ENCODE measurements at regions not wholly inside any gene's neighbourhood (a gene's known extent, or its start where the extent isn't known, plus 50 kb on each side); places are given as distances from the start of the nearest gene placed in this dataset.
"Not testable (repeated sequence)": the region's sequence is repeated elsewhere in the genome, so short reads cannot be mapped to it uniquely, and the experiment has no call there.

DNA sequence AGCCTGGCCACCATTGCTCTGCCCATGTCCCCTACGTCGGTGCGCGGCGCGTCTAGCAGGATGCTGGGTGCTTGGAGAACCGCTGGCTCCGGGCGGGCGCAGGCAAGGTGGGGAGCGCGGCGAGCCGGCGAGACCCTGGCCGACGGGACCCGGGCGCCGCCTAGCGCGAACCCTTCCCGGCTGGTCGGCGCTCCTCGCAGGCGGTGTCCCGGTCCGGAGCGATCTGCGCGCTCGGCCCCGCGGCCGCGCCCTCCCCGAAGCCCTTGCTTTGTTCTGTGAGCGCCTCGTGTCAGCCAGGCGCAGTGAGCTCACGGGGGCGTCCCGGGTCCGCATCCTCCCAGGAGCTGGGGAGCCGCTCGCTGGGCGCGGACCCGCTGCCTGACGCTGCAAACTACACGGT, 219.1 kb upstream of the HSFY2 start:
- TF ChIP-seq, protein P1, sequence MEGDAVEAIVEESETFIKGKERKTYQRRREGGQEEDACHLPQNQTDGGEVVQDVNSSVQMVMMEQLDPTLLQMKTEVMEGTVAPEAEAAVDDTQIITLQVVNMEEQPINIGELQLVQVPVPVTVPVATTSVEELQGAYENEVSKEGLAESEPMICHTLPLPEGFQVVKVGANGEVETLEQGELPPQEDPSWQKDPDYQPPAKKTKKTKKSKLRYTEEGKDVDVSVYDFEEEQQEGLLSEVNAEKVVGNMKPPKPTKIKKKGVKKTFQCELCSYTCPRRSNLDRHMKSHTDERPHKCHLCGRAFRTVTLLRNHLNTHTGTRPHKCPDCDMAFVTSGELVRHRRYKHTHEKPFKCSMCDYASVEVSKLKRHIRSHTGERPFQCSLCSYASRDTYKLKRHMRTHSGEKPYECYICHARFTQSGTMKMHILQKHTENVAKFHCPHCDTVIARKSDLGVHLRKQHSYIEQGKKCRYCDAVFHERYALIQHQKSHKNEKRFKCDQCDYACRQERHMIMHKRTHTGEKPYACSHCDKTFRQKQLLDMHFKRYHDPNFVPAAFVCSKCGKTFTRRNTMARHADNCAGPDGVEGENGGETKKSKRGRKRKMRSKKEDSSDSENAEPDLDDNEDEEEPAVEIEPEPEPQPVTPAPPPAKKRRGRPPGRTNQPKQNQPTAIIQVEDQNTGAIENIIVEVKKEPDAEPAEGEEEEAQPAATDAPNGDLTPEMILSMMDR (IDR thresholded peaks at IDR 0.05): not testable (repeated sequence)
- TF ChIP-seq TCF7L2 (IDR thresholded peaks at IDR 0.05; ENCODE audit: low read depth, low read length): not testable (repeated sequence)
